ENCODE measurements at regions not wholly inside any gene's neighbourhood (a gene's known extent, or its start where the extent isn't known, plus 50 kb on each side); places are given as distances from the start of the nearest gene placed in this dataset.

DNA sequence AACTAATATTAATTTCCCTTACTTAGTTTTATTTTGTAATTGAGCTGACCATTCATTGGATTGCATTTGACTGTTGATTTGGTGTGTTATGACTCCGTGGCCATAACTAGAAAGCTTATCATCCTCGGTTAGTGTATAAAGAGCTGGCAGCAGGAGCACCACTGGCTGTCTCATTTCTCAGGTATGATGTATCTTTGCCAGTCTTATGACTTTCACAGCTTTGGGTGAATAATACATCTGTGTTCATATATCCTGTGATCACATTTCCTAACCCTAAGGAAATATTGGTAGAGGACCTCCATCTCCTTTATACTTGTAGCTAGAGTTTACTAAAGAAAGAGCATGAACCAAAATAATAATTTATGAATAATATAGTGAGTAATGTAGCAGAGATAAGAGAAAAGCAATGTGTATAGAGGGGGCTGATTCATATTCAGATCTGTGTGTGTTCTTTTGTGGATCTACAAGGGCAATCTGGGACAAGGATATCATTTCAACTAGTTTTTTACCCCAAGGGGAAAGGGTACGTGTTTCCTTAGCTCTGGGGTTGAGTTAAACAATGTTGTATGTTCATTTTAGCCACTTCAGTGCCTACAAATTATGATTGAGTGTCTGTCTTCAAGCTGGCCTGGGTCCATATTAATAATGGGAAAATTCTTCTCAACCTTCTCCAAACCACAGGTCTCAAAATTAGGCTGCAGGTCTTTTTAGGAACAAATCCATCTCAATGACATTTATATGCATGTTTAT lies 901.7 kb downstream of the NTRK3 start:
- TF ChIP-seq, protein P1, sequence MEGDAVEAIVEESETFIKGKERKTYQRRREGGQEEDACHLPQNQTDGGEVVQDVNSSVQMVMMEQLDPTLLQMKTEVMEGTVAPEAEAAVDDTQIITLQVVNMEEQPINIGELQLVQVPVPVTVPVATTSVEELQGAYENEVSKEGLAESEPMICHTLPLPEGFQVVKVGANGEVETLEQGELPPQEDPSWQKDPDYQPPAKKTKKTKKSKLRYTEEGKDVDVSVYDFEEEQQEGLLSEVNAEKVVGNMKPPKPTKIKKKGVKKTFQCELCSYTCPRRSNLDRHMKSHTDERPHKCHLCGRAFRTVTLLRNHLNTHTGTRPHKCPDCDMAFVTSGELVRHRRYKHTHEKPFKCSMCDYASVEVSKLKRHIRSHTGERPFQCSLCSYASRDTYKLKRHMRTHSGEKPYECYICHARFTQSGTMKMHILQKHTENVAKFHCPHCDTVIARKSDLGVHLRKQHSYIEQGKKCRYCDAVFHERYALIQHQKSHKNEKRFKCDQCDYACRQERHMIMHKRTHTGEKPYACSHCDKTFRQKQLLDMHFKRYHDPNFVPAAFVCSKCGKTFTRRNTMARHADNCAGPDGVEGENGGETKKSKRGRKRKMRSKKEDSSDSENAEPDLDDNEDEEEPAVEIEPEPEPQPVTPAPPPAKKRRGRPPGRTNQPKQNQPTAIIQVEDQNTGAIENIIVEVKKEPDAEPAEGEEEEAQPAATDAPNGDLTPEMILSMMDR (IDR thresholded peaks at IDR 0.05), result no peak
- no peak for TF ChIP-seq ZFX (IDR thresholded peaks at IDR 0.05; ENCODE audit: borderline replicate concordance)

All from 22Rv1 (cell line).